OCI-LY1 (cell line): ENCODE measurements at regions not wholly inside any gene's neighbourhood (a gene's known extent, or its start where the extent isn't known, plus 50 kb on each side); places are given as distances from the start of the nearest gene placed in this dataset.

Experiments used
- H2AFZ ChIP-seq: fragments of 200-600 bp; sonication (generic), shearing (Covaris generic); 2 replicates; pipeline ENCODE4 v1.6.0; 2014; ENCODE audit warnings: antibody characterized with exemption, mild to moderate bottlenecking, low read length
- H3F3A ChIP-seq: fragments of 200-600 bp; sonication (generic), shearing (Covaris generic); 2 replicates; pipeline ENCODE4 v1.6.0; 2014; ENCODE audit warnings: mild to moderate bottlenecking, antibody characterized with exemption, low read length, moderate library complexity; ENCODE audit not compliant: insufficient read depth
- H3K27ac ChIP-seq: fragments of 200-600 bp; sonication (generic); 2 replicates; pipeline ENCODE4 v1.5.1; 2014; ENCODE audit warnings: low read length, mixed run types, mild to moderate bottlenecking, low read depth; ENCODE audit not compliant: poor library complexity, severe bottlenecking
- H3K27me3 ChIP-seq: fragments of 200-600 bp; sonication (generic); 2 replicates; pipeline ENCODE4 v1.6.0; 2014; ENCODE audit warnings: antibody characterized with exemption, mild to moderate bottlenecking, low read length, moderate library complexity; ENCODE audit not compliant: insufficient read depth
- H3K36me3 ChIP-seq: fragments of 200-600 bp; sonication (generic); 2 replicates; pipeline ENCODE4 v1.6.1; 2014; ENCODE audit warnings: mild to moderate bottlenecking, antibody characterized with exemption, low read length, moderate library complexity, mixed read lengths; ENCODE audit not compliant: insufficient read depth
- H3K4me1 ChIP-seq: fragments of 200-600 bp; sonication (generic); 2 replicates; pipeline ENCODE4 v1.5.1; 2014; ENCODE audit warnings: mild to moderate bottlenecking, low read length, moderate library complexity; ENCODE audit not compliant: insufficient read depth, severe bottlenecking
- H3K4me2 ChIP-seq: fragments of 200-600 bp; sonication (generic), shearing (Covaris generic); 2 replicates; pipeline ENCODE4 v1.6.1; 2014; ENCODE audit warnings: low read length
- H3K4me3 ChIP-seq: fragments of 200-600 bp; sonication (generic); 2 replicates; pipeline ENCODE4 v1.5.1; 2014; ENCODE audit warnings: low read length, low read depth, mild to moderate bottlenecking, mixed read lengths; ENCODE audit not compliant: poor library complexity, severe bottlenecking
- H3K79me2 ChIP-seq: fragments of 200-600 bp; shearing (Covaris generic); 2 replicates; pipeline ENCODE4 v1.6.1; 2016; ENCODE audit warnings: mixed run types, low read length, mixed read lengths; ENCODE audit not compliant: insufficient read depth
- H3K9ac ChIP-seq: fragments of 200-600 bp; sonication (generic), shearing (Covaris generic); 2 replicates; pipeline ENCODE4 v1.6.1; 2014; ENCODE audit warnings: mild to moderate bottlenecking, low read length, mixed read lengths
- H3K9me2 ChIP-seq: fragments of 200-600 bp; sonication (generic), shearing (Covaris generic); 2 replicates; pipeline ENCODE4 v1.6.1; 2014; ENCODE audit warnings: low read depth, mild to moderate bottlenecking, low read length, mixed read lengths
- H3K9me3 ChIP-seq: fragments of 200-600 bp; shearing (Covaris generic); 2 replicates; pipeline ENCODE4 v1.6.1; 2014; ENCODE audit warnings: low read length, mixed read lengths
- H4K20me1 ChIP-seq: fragments of 200-600 bp; sonication (generic), shearing (Covaris generic); 2 replicates; pipeline ENCODE4 v1.6.0; 2016; ENCODE audit warnings: mild to moderate bottlenecking, low read length; ENCODE audit not compliant: insufficient read depth
- CTCF ChIP-seq: fragments of 200-600 bp; sonication (generic), shearing (Covaris generic); IDR thresholded peaks from 2 replicates; pipeline ENCODE4 v1.5.1; 2017; ENCODE audit warnings: mild to moderate bottlenecking, antibody characterized with exemption, low read length, moderate library complexity, mixed read lengths
- EZH2 ChIP-seq: fragments of 200-600 bp; sonication (generic), shearing (Covaris generic); IDR thresholded peaks from 2 replicates; pipeline ENCODE4 v1.8.0; 2017; ENCODE audit warnings: borderline replicate concordance, mixed run types, mild to moderate bottlenecking, antibody characterized with exemption, low read length, moderate library complexity, mixed read lengths

GRCh38 chr9:107174441-107174840, 108.6 kb upstream of the RAD23B start:
- Histone ChIP-seq H3K9me3 (no peaks in the 10 kb centered on the region), H2AFZ (no peak overlapping the region), H3K27ac (no peak overlapping the region), H3K4me1 (no peaks in the 10 kb centered on the region), H3K79me2 (no peaks in the 10 kb centered on the region), H3K36me3 (no peaks in the 10 kb centered on the region), H3K4me3 (no peak overlapping the region), H3F3A (no peaks in the 10 kb centered on the region), H3K27me3 (no peaks in the 10 kb centered on the region), H4K20me1 (no peaks in the 10 kb centered on the region), H3K4me2 (no peak overlapping the region), H3K9ac (no peak overlapping the region), H3K9me2 (no peaks in the 10 kb centered on the region)
- TF ChIP-seq EZH2 (no peak), CTCF (no peak)

- no peak overlapping the region for H3K4me2 ChIP-seq
- no peaks in the 10 kb centered on the region for H3K27me3 ChIP-seq
- no peaks in the 10 kb centered on the region for H3K4me1 ChIP-seq
- no peak overlapping the region for H2AFZ ChIP-seq
- no peaks in the 10 kb centered on the region for H3K79me2 ChIP-seq
- no peak overlapping the region for H3K9ac ChIP-seq
- no peaks in the 10 kb centered on the region for H4K20me1 ChIP-seq
- no peaks in the 10 kb centered on the region for H3F3A ChIP-seq
- no peaks in the 10 kb centered on the region for H3K9me2 ChIP-seq
- H3K36me3 ChIP-seq: no peaks in the 10 kb centered on the region
- no peaks in the 10 kb centered on the region for H3K9me3 ChIP-seq
- no peak overlapping the region for H3K27ac ChIP-seq
- H3K4me3 ChIP-seq: no peak overlapping the region
- TF ChIP-seq EZH2: no peak
- TF ChIP-seq CTCF: no peak
Observed at GRCh38 chr9:107175041-107175440, 108.0 kb upstream of the RAD23B start.

- no peaks in the 10 kb centered on the region for H4K20me1 ChIP-seq
- H3K4me2 ChIP-seq: no peak overlapping the region
- H3F3A ChIP-seq: no peaks in the 10 kb centered on the region
- H3K9me2 ChIP-seq: no peaks in the 10 kb centered on the region
- TF ChIP-seq EZH2 (no peak), CTCF (no peak)
- H3K27ac ChIP-seq: no peak overlapping the region
- H3K36me3 ChIP-seq: no peaks in the 10 kb centered on the region
- H3K4me1 ChIP-seq: no peaks in the 10 kb centered on the region
- H3K4me3 ChIP-seq: no peak overlapping the region
- H3K9ac ChIP-seq: no peak overlapping the region
- no peak overlapping the region for H2AFZ ChIP-seq
- no peaks in the 10 kb centered on the region for H3K9me3 ChIP-seq
- no peaks in the 10 kb centered on the region for H3K27me3 ChIP-seq
- H3K79me2 ChIP-seq: no peaks in the 10 kb centered on the region
Observed at GRCh38 chr9:107175816-107176435, 107.2 kb upstream of the RAD23B start.
